HG02981 (cell line): ENCODE measurements at regions not wholly inside any gene's neighbourhood (a gene's known extent, or its start where the extent isn't known, plus 50 kb on each side); places are given as distances from the start of the nearest gene placed in this dataset.

Experiments
- ATAC-seq: cut with Tn5 transposase; IDR thresholded peaks from one replicate; pipeline ENCODE4 v1.9.1; 2021; ENCODE audit warnings: mild to moderate bottlenecking, moderate library complexity; ENCODE audit not compliant: unreplicated experiment

- no peak for ATAC-seq
Observed at GRCh38 chr14:101480747-101481530, 80.4 kb upstream of the DIO3 start.

DNA sequence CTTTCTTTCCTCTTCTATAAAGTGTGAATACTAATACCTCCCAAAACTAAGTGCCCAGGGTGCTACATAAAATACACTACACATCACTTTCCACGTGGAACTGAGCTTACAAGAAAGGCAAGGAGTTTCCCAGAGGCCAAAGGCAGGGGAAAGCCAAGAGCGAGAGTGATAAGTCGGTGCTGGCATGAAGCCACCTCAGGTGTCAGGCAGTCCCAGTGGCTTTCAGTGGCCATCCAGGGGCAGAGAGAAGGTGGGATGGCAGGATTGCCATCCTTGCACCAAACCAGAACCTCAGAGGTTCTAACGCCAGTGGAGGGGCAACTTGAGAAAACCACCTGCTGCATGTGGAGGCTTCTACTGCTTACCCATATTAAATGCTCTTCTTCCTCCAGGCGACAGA is 79.7 kb upstream of the DIO3 start:
- no peak for ATAC-seq

- ATAC-seq: no peak
Observed at GRCh38 chr14:101482066-101482465, 79.2 kb upstream of the DIO3 start.

GRCh38 chr14:101483829-101484228 is 77.5 kb upstream of the DIO3 start:
- ATAC-seq: no peak

DNA sequence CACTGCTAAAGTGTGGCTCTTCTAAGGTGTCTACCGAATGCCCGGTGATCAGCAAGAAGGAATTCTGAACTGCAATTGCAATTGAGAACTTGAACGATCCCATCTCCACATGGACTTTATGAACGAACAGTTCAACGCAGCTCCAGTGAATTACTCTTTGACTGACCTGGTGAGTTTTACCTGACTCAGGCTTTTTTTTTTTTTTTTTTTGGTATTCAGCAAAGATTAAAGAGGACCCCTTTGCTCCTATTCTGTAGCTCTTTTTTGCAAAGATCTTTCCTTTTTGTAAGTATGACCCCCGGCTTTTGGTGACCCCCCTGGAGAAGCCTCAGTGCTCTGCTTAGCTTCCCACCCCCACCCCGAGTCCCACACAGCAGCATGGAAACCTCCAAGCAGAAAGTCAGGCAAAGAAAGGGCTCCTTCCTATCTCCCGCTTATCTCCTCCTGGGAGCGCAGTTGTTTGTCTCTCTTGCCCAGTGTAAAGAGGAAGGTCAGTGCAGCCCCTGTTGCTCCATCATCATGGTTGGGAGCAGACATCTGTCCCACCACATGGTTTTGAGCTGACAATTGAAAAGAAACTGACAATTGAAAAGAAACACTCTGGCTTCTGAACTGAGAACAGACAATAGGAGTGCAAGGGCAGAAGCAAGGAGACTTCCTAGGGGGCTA is 72.1 kb upstream of the DIO3 start:
- ATAC-seq: no peak

GRCh38 chr14:101490771-101491170 is 70.5 kb upstream of the DIO3 start:
- no peak for ATAC-seq

GRCh38 chr14:101491841-101492240 is 69.5 kb upstream of the DIO3 start:
- ATAC-seq: no peak

GRCh38 chr14:101492716-101493115 is 68.6 kb upstream of the DIO3 start:
- no peak for ATAC-seq

DNA sequence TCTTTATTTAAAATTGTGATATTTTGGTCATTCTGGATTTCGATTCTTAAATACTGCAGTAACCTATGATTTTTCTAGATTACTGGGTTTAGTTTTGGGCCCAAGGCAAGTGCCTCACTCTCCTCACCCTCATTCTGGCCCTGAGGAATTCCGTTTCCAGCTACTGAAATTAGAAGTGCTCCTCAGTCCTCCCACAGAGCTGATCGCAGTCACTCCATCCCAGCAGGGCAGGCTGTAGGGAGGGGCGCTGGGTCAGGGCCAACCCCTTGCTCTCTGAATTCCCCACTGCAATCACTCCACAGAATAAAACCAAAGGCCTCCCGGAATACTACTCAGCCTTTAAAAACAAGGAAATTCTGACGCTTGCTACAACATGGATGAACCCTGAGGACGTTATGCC is 66.5 kb upstream of the DIO3 start:
- no peak for ATAC-seq

GRCh38 chr14:101495284-101495683 is 66.0 kb upstream of the DIO3 start:
- no peak for ATAC-seq

- no peak for ATAC-seq
Observed at GRCh38 chr14:101495827-101496775, 65.2 kb upstream of the DIO3 start.

GRCh38 chr14:101496776-101497683 is 64.3 kb upstream of the DIO3 start:
- ATAC-seq: no peak

DNA sequence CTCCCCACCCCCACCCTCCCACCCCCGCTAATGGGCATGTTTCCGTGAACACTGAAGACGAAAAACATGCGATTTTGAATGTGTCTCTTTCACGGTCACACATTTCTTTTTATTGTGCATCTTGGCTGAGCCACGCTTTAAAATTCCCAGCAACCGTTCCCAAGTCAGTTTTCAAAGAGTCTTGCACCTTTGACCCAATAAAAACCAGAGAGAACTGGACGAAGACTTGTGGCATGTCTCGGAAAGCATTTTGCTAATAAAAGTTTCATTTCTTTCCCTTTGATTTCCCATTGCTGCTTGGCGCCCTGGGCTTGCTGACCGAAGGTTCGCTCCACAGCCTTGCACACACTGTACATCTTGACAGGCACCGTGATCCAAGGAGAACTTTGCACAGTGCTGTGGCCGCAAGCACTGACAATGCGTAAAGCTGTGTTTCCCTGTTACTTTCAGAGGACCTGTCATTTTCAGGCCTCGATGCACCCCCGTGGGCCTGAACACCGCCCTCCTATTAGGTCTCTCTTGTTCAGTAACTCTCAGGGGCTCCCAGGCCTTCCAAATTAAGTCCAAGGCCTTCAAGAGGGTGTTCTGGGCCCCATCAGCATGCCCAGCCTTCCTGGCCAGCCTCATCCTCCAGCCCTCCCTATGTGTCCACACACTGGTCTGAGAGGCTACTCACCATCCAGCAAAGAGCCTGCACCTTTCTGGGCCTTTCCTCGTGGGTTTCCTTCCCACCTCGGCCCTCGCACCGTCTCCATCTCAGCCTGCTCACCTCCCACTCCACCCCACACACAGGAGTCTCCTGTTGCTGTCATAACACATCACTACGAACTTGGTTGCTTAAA is 63.4 kb upstream of the DIO3 start:
- ATAC-seq: no peak

GRCh38 chr14:101498526-101498860 is 62.8 kb upstream of the DIO3 start:
- no peak for ATAC-seq

GRCh38 chr14:101499080-101499479 is 62.2 kb upstream of the DIO3 start:
- ATAC-seq: no peak

GRCh38 chr14:101499513-101499912 is 61.8 kb upstream of the DIO3 start:
- no peak for ATAC-seq

DNA sequence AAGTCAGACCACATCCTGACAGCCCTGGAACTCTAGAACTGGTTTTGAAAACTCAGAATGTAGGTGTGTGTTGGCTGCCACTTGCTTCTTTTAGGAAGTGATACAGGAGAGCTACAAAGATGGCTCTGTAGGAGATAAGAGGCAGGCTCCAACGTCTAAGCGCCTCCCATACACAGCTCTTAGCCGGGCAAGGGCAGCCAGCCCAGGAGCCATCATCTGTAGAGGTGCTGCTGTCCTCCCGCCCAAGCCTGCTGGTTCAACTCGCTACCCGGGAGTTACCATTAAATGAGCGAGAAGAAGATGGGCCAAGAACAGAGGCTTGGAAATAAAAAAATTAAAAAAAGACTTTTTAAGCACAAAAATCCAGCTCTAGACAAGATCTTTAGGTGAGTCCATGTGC is 61.2 kb upstream of the DIO3 start:
- ATAC-seq: no peak

GRCh38 chr14:101500681-101501080 is 60.6 kb upstream of the DIO3 start:
- ATAC-seq: no peak

GRCh38 chr14:101501341-101501740 is 60.0 kb upstream of the DIO3 start:
- no peak for ATAC-seq
